Eye (tissue), 1 donor: ENCODE measurements at regions not wholly inside any gene's neighbourhood (a gene's known extent, or its start where the extent isn't known, plus 50 kb on each side); places are given as distances from the start of the nearest gene placed in this dataset.
"Not testable (repeated sequence)": the region's sequence is repeated elsewhere in the genome, so short reads cannot be mapped to it uniquely, and the experiment has no call there.

Experiments used
- DNase-seq: peaks from one replicate; pipeline ENCODE4 v3.0.0-alpha.2; 2015

- no peak for DNase-seq
Measured at GRCh38 chr5:122602700-122603099, 172.2 kb upstream of the SNX2 start.

- DNase-seq: no peak
Measured at GRCh38 chr5:122605236-122605635, 169.6 kb upstream of the SNX2 start.

GRCh38 chr5:122607818-122608217, 167.1 kb upstream of the SNX2 start:
- no peak for DNase-seq

- DNase-seq: no peak
Measured at GRCh38 chr5:122608222-122608621, 166.7 kb upstream of the SNX2 start.

GRCh38 chr5:122611406-122611805, 163.5 kb upstream of the SNX2 start:
- DNase-seq: no peak

- no peak for DNase-seq
Measured at GRCh38 chr5:122612901-122613300, 162.0 kb upstream of the SNX2 start.

- DNase-seq: no peak
Measured at GRCh38 chr5:122615146-122615545, 159.7 kb upstream of the SNX2 start.

- no peak for DNase-seq
Measured at GRCh38 chr5:122615832-122616231, 159.0 kb upstream of the SNX2 start.

- not testable (repeated sequence) for DNase-seq
Measured at GRCh38 chr5:122618046-122618445, 156.8 kb upstream of the SNX2 start.

- not testable (repeated sequence) for DNase-seq
Measured at GRCh38 chr5:122620768-122621167, 154.1 kb upstream of the SNX2 start.

- DNase-seq: not testable (repeated sequence)
Measured at GRCh38 chr5:122628714-122629113, 146.2 kb upstream of the SNX2 start.

- DNase-seq: no peak
Measured at GRCh38 chr5:122629121-122629677, 145.7 kb upstream of the SNX2 start.

- no peak for DNase-seq
Measured at GRCh38 chr5:122638581-122638980, 136.3 kb upstream of the SNX2 start.

GRCh38 chr5:122639033-122639432, 135.8 kb upstream of the SNX2 start:
- DNase-seq: no peak

- DNase-seq: no peak
Measured at GRCh38 chr5:122639864-122640263, 135.0 kb upstream of the SNX2 start.

GRCh38 chr5:122649080-122649479, 125.8 kb upstream of the SNX2 start:
- no peak for DNase-seq

- DNase-seq: peak; percentile 17
Measured at GRCh38 chr5:122653087-122654017, 121.5 kb upstream of the SNX2 start.

- DNase-seq: no peak
Measured at GRCh38 chr5:122656160-122656559, 118.7 kb upstream of the SNX2 start.

GRCh38 chr5:122656577-122656976, 118.3 kb upstream of the SNX2 start:
- no peak for DNase-seq

- DNase-seq: no peak
Measured at GRCh38 chr5:122661496-122662180, 113.2 kb upstream of the SNX2 start.

- DNase-seq: no peak
Measured at GRCh38 chr5:122665051-122665450, 109.8 kb upstream of the SNX2 start.

GRCh38 chr5:122668552-122668951, 106.3 kb upstream of the SNX2 start:
- no peak for DNase-seq

GRCh38 chr5:122669709-122670108, 105.2 kb upstream of the SNX2 start:
- not testable (repeated sequence) for DNase-seq

GRCh38 chr5:122673343-122673742, 101.5 kb upstream of the SNX2 start:
- DNase-seq: peak; percentile 30
